GM12875 (cell line): ENCODE measurements at regions not wholly inside any gene's neighbourhood (a gene's known extent, or its start where the extent isn't known, plus 50 kb on each side); places are given as distances from the start of the nearest gene placed in this dataset.
"Not testable (repeated sequence)": the region's sequence is repeated elsewhere in the genome, so short reads cannot be mapped to it uniquely, and the experiment has no call there.

Experiments used
- H3K4me3 ChIP-seq: one replicate; pipeline ENCODE4 v1.5.1; 2011; ENCODE audit warnings: low read depth, low read length, control low read depth
- CTCF ChIP-seq: IDR thresholded peaks from 2 replicates; pipeline ENCODE4 v1.5.1; 2011; ENCODE audit warnings: low read depth, mild to moderate bottlenecking, control low read depth, inconsistent platforms, low read length, moderate library complexity, borderline replicate concordance; ENCODE audit not compliant: insufficient read depth

GRCh38 chr4:18439311-18439710 lies 417.8 kb upstream of the LCORL start:
- H3K4me3 ChIP-seq: no peak overlapping the region
- TF ChIP-seq CTCF: no peak

GRCh38 chr4:18435781-18436180 lies 414.2 kb upstream of the LCORL start:
- no peak for TF ChIP-seq CTCF
- no peak overlapping the region for H3K4me3 ChIP-seq

- no peak for TF ChIP-seq CTCF
- H3K4me3 ChIP-seq: no peak overlapping the region
These were observed 401.1 kb upstream of the LCORL start for GRCh38 chr4:18422685-18423084.

- H3K4me3 ChIP-seq: no peak overlapping the region
- TF ChIP-seq CTCF: no peak
These were observed 400.0 kb upstream of the LCORL start for GRCh38 chr4:18421519-18421918.

- no peak for TF ChIP-seq CTCF
- H3K4me3 ChIP-seq: no peak overlapping the region
These were observed 398.2 kb upstream of the LCORL start for GRCh38 chr4:18419780-18420179.

- not testable (repeated sequence) for H3K4me3 ChIP-seq
These were observed 396.8 kb upstream of the LCORL start for GRCh38 chr4:18418195-18418898.

- H3K4me3 ChIP-seq: not testable (repeated sequence)
These were observed 396.1 kb upstream of the LCORL start for GRCh38 chr4:18417651-18418050.

GRCh38 chr4:18406264-18406663 lies 384.7 kb upstream of the LCORL start:
- no peak overlapping the region for H3K4me3 ChIP-seq
- TF ChIP-seq CTCF: no peak
